Endodermal cell (in vitro differentiated cells): ENCODE measurements at regions not wholly inside any gene's neighbourhood (a gene's known extent, or its start where the extent isn't known, plus 50 kb on each side); places are given as distances from the start of the nearest gene placed in this dataset.

Experiments used
- DNase-seq: peaks from one replicate; pipeline ENCODE4 v3.0.0-alpha.2; 2017
- H3K27ac ChIP-seq: 2 replicates; pipeline ENCODE4 v1.5.1; 2013; ENCODE audit warnings: mild to moderate bottlenecking, low read depth, low read length, moderate library complexity
- H3K27me3 ChIP-seq: 2 replicates; pipeline ENCODE4 v1.6.1; 2013; ENCODE audit warnings: mild to moderate bottlenecking, low read length, moderate library complexity; ENCODE audit not compliant: insufficient read depth, control insufficient read depth, poor library complexity, severe bottlenecking
- H3K36me3 ChIP-seq: 2 replicates; pipeline ENCODE4 v1.7.0; 2013; ENCODE audit warnings: mild to moderate bottlenecking, low read length, moderate library complexity; ENCODE audit not compliant: control insufficient read depth, insufficient read depth
- H3K4me1 ChIP-seq: one replicate; pipeline ENCODE4 v1.7.0; 2013; ENCODE audit warnings: low read length; ENCODE audit not compliant: control insufficient read depth, insufficient read depth
- H3K4me3 ChIP-seq: 2 replicates; pipeline ENCODE4 v1.5.1; 2013; ENCODE audit warnings: mild to moderate bottlenecking, low read length, moderate library complexity
- H3K9ac ChIP-seq: 2 replicates; pipeline ENCODE4 v1.6.1; 2013; ENCODE audit warnings: mild to moderate bottlenecking, low read length, moderate library complexity; ENCODE audit not compliant: poor library complexity, severe bottlenecking; ENCODE audit errors: extremely low read depth
- H3K9me3 ChIP-seq: 2 replicates; pipeline ENCODE4 v1.6.1; 2013; ENCODE audit warnings: mild to moderate bottlenecking, low read length, moderate library complexity; ENCODE audit not compliant: control insufficient read depth
- H3K27ac Mint-ChIP-seq: 2 replicates; pipeline ENCODE4 v1.8.0; 2020; ENCODE audit warnings: mixed read lengths
- H3K27me3 Mint-ChIP-seq: 2 replicates; pipeline ENCODE4 v1.8.0; 2021; ENCODE audit warnings: mild to moderate bottlenecking, mixed read lengths; ENCODE audit not compliant: insufficient read depth
- H3K36me3 Mint-ChIP-seq: 2 replicates; pipeline ENCODE4 v1.8.0; 2020; ENCODE audit warnings: low read depth, mixed read lengths
- H3K4me1 Mint-ChIP-seq: 2 replicates; pipeline ENCODE4 v1.8.0; 2020; ENCODE audit warnings: mixed read lengths
- H3K4me3 Mint-ChIP-seq: 2 replicates; pipeline ENCODE4 v1.8.0; 2020; ENCODE audit warnings: mild to moderate bottlenecking, moderate library complexity, mixed read lengths
- H3K9me3 Mint-ChIP-seq: 2 replicates; pipeline ENCODE4 v1.8.0; 2020; ENCODE audit warnings: mild to moderate bottlenecking, mixed read lengths
- WGBS, 2 experiments: methylation state at CpG; one replicate each; pipeline versions ENCODE4 v1.1.5 to v1.1.7; 2013; ENCODE audit warnings: missing lambda C conversion rate in 2 of 2, mixed read lengths in 1 of 2; ENCODE audit not compliant: insufficient coverage in 1 of 2, insufficient read length in 1 of 2; 5-methylcytosine and 5-hydroxymethylcytosine counted together
- TF ChIP-seq, protein P1 (sequence below): fragments of 200-600 bp; sonication (generic); conservative IDR thresholded peaks from 2 replicates; pipeline ENCODE4 v1.5.0; 2021; ENCODE audit warnings: antibody characterized with exemption, mild to moderate bottlenecking

GRCh38 chr16:18062713-18063112, 273.8 kb downstream of the NPIPA8 start:
- TF ChIP-seq, protein P1, sequence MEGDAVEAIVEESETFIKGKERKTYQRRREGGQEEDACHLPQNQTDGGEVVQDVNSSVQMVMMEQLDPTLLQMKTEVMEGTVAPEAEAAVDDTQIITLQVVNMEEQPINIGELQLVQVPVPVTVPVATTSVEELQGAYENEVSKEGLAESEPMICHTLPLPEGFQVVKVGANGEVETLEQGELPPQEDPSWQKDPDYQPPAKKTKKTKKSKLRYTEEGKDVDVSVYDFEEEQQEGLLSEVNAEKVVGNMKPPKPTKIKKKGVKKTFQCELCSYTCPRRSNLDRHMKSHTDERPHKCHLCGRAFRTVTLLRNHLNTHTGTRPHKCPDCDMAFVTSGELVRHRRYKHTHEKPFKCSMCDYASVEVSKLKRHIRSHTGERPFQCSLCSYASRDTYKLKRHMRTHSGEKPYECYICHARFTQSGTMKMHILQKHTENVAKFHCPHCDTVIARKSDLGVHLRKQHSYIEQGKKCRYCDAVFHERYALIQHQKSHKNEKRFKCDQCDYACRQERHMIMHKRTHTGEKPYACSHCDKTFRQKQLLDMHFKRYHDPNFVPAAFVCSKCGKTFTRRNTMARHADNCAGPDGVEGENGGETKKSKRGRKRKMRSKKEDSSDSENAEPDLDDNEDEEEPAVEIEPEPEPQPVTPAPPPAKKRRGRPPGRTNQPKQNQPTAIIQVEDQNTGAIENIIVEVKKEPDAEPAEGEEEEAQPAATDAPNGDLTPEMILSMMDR: no peak
- DNase-seq: no peak

DNA sequence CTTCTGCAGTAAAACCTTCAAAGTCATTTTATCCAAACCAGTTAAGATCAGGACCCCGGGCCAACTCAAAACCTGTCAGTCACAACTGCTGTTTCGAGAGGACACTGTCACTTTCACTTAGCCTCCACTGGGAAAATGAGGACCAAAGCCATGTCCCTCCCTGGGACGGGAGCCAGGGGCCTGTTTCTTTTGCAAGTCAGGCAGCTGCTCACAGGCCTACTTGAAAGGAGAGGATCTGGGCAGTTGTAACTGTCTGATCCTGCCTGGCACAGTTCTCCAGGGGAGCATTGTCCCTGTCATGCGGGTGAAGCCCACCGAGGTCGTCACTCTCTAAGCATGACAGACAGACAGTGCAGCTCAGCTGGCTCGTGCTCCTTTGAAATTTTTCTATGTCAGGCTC, 276.2 kb downstream of the NPIPA8 start:
- Histone ChIP-seq H3K9ac (no peak overlapping the region), H3K9me3 (no peaks in the 10 kb centered on the region), H3K4me3 (no peak overlapping the region), H3K27ac (no peak overlapping the region), H3K4me1 (no peaks in the 10 kb centered on the region), H3K27me3 (no peaks in the 10 kb centered on the region), H3K36me3 (no peaks in the 10 kb centered on the region)
- TF ChIP-seq, protein P1: no peak
- WGBS, 2 experiments: 79 to 91% methylated on average over 5 to 7 of the region's 7 CpGs
- Mint-ChIP-seq H3K4me3 (no peak overlapping the region), H3K9me3 (no peaks in the 10 kb centered on the region), H3K27me3 (peaks cover 3% of the 10 kb centered on the region), H3K27ac (no peak overlapping the region), H3K36me3 (no peaks in the 10 kb centered on the region), H3K4me1 (peaks cover 2% of the 10 kb centered on the region)
- DNase-seq: no peak

More at GRCh38 chr16:18062713-18063112, 273.8 kb downstream of the NPIPA8 start:
- H3K4me1 ChIP-seq: no peaks in the 10 kb centered on the region
- no peak overlapping the region for H3K4me3 ChIP-seq
- H3K36me3 Mint-ChIP-seq: no peaks in the 10 kb centered on the region
- no peak overlapping the region for H3K27ac ChIP-seq
- H3K4me3 Mint-ChIP-seq: no peak overlapping the region
- no peak overlapping the region for H3K9ac ChIP-seq
- 79 to 80% methylated on average over 5 to 9 of the region's 9 CpGs for whole genome bisulfite sequencing, 2 experiments
- H3K27me3 ChIP-seq: no peaks in the 10 kb centered on the region
- no peak overlapping the region for H3K27ac Mint-ChIP-seq
- H3K9me3 ChIP-seq: no peaks in the 10 kb centered on the region
- peaks cover 11% of the 10 kb centered on the region for H3K27me3 Mint-ChIP-seq
- H3K36me3 ChIP-seq: no peaks in the 10 kb centered on the region
- H3K4me1 Mint-ChIP-seq: peaks cover 2% of the 10 kb centered on the region
- no peaks in the 10 kb centered on the region for H3K9me3 Mint-ChIP-seq

- TF ChIP-seq, protein P1: no peak
- Histone ChIP-seq H3K36me3 (no peaks in the 10 kb centered on the region), H3K27me3 (no peaks in the 10 kb centered on the region), H3K9me3 (no peaks in the 10 kb centered on the region), H3K4me1 (no peaks in the 10 kb centered on the region), H3K9ac (no peak overlapping the region), H3K27ac (no peak overlapping the region), H3K4me3 (no peak overlapping the region)
- DNase-seq: no peak
- Mint-ChIP-seq H3K4me1 (peaks cover 2% of the 10 kb centered on the region), H3K9me3 (no peaks in the 10 kb centered on the region), H3K27me3 (peaks cover 3% of the 10 kb centered on the region), H3K4me3 (no peak overlapping the region), H3K36me3 (no peaks in the 10 kb centered on the region), H3K27ac (no peak overlapping the region)
- 94 to 100% methylated on average over 2 to 6 of the region's 6 CpGs for WGBS, 2 experiments
These were observed 277.0 kb downstream of the NPIPA8 start for GRCh38 chr16:18059577-18059976.
